ENCODE measurements at regions not wholly inside any gene's neighbourhood (a gene's known extent, or its start where the extent isn't known, plus 50 kb on each side); places are given as distances from the start of the nearest gene placed in this dataset.

DNA sequence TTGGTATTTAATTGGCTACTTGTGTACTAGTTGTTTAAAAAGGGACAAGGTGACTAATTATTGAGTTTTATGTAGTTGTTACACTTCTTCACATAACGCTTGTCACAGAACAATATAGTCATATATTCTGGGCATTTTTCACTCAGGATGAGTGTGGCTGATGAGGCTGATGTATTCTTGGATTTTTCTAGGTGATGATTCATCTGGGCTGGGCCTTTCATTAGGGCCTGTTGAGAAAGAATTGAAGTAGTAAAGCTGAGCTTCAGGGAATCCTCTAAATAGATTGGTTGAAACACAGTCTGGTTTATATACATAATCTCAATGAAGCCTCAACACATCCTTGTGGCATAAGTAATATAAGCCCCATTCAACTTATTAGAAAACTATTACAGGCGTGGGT, 445.7 kb downstream of the DAD1 start:
- H3K27ac ChIP-seq = no peak overlapping the region
- no peaks in the 10 kb centered on the region for H3K36me3 ChIP-seq
- no peaks in the 10 kb centered on the region for H3K27me3 ChIP-seq
- H3K4me3 ChIP-seq = no peak overlapping the region
- WGBS, 2 donors = 88 to 90% methylated on average over 2 of the region's 2 CpGs
- DNase-seq (no peak), ATAC-seq (ENCODE audit: low FRiP score in 2 of 2) (no peak)
- TF ChIP-seq POLR2A (IDR thresholded peaks at IDR 0.05) = no peak
- TF ChIP-seq EP300 (IDR thresholded peaks at IDR 0.05) = no peak
- no peak for TF ChIP-seq CTCF (IDR thresholded peaks at IDR 0.05)
- no peak for TF ChIP-seq POLR2AphosphoS5 (IDR thresholded peaks at IDR 0.05)
- no peaks in the 10 kb centered on the region for H3K4me1 ChIP-seq
- H3K9me3 ChIP-seq = no peaks in the 10 kb centered on the region

GRCh38 chr14:22140633-22141032, 448.4 kb downstream of the DAD1 start:
- H3K4me1 ChIP-seq = no peaks in the 10 kb centered on the region
- ATAC-seq (ENCODE audit: low FRiP score in 2 of 2) (no peak), DNase-seq (no peak)
- H3K27me3 ChIP-seq = no peaks in the 10 kb centered on the region
- no peak overlapping the region for H3K27ac ChIP-seq
- H3K4me3 ChIP-seq = no peak overlapping the region
- H3K36me3 ChIP-seq = no peaks in the 10 kb centered on the region
- no peaks in the 10 kb centered on the region for H3K9me3 ChIP-seq
- 81 to 84% methylated on average over 4 of the region's 4 CpGs for WGBS, 2 donors
- no peak for TF ChIP-seq POLR2AphosphoS5 (IDR thresholded peaks at IDR 0.05)
- TF ChIP-seq CTCF (IDR thresholded peaks at IDR 0.05) = no peak
- no peak for TF ChIP-seq EP300 (IDR thresholded peaks at IDR 0.05)
- no peak for TF ChIP-seq POLR2A (IDR thresholded peaks at IDR 0.05)

- no peaks in the 10 kb centered on the region for H3K4me1 ChIP-seq
- WGBS, 2 donors = 72 to 74% methylated on average over 4 of the region's 4 CpGs
- H3K27ac ChIP-seq = no peak overlapping the region
- ATAC-seq (ENCODE audit: low FRiP score in 2 of 2) (no peak), DNase-seq (no peak)
- no peaks in the 10 kb centered on the region for H3K9me3 ChIP-seq
- no peaks in the 10 kb centered on the region for H3K27me3 ChIP-seq
- H3K4me3 ChIP-seq = no peak overlapping the region
- no peaks in the 10 kb centered on the region for H3K36me3 ChIP-seq
- TF ChIP-seq EP300 (IDR thresholded peaks at IDR 0.05) = no peak
- no peak for TF ChIP-seq POLR2A (IDR thresholded peaks at IDR 0.05)
- no peak for TF ChIP-seq POLR2AphosphoS5 (IDR thresholded peaks at IDR 0.05)
- TF ChIP-seq CTCF (IDR thresholded peaks at IDR 0.05) = no peak
These were observed 457.1 kb downstream of the DAD1 start for GRCh38 chr14:22131749-22132476.

GRCh38 chr14:22124073-22124613, 450.5 kb upstream of the OR4E1 start:
- Histone ChIP-seq H3K4me1 (no peaks in the 10 kb centered on the region), H3K4me3 (no peak overlapping the region), H3K27me3 (no peaks in the 10 kb centered on the region), H3K36me3 (no peaks in the 10 kb centered on the region), H3K9me3 (no peaks in the 10 kb centered on the region), H3K27ac (no peak overlapping the region)
- no peak for TF ChIP-seq CTCF (IDR thresholded peaks at IDR 0.05)
- no peak for TF ChIP-seq EP300 (IDR thresholded peaks at IDR 0.05)
- TF ChIP-seq POLR2A (IDR thresholded peaks at IDR 0.05) = no peak
- no peak for TF ChIP-seq POLR2AphosphoS5 (IDR thresholded peaks at IDR 0.05)
- WGBS, 2 donors = 90 to 92% methylated on average over 8 of the region's 8 CpGs
- ATAC-seq (ENCODE audit: low FRiP score in 2 of 2) (no peak), DNase-seq (no peak)

All from upper lobe of left lung (tissue), 6 donors.